Keratinocyte (primary cell): ENCODE measurements at regions not wholly inside any gene's neighbourhood (a gene's known extent, or its start where the extent isn't known, plus 50 kb on each side); places are given as distances from the start of the nearest gene placed in this dataset.
"Not testable (repeated sequence)": the region's sequence is repeated elsewhere in the genome, so short reads cannot be mapped to it uniquely, and the experiment has no call there.

Source experiments
- DNase-seq: peaks from one replicate; pipeline ENCODE4 v3.0.0-alpha.2; 2011; ENCODE audit warnings: low read depth, missing footprints, low spot score
- FAIRE-seq: peaks from 2 replicates; lab custom pipeline; 2011; peaks lifted over from hg19 to GRCh38; lab: Jason Lieb, UNC
- H2AFZ ChIP-seq: 2 replicates; pipeline ENCODE4 v1.6.0; 2012; ENCODE audit warnings: low read length, control low read depth, inconsistent platforms; ENCODE audit not compliant: control insufficient read depth
- H3K27ac ChIP-seq: 2 replicates; pipeline ENCODE4 v1.5.1; 2011; ENCODE audit warnings: low read length; ENCODE audit not compliant: control insufficient read depth, insufficient read depth
- H3K27me3 ChIP-seq: 3 replicates; pipeline ENCODE4 v1.6.0; 2011; ENCODE audit warnings: low read length; ENCODE audit not compliant: control insufficient read depth, insufficient read depth; ENCODE audit errors: extremely low read depth
- H3K36me3 ChIP-seq, 2 experiments: 2 replicates in 1 of 2; 3 replicates in 1 of 2; pipeline ENCODE4 v1.5.1; 2011; ENCODE audit warnings: low read length in 2 of 2, mild to moderate bottlenecking in 1 of 2; ENCODE audit not compliant: control insufficient read depth in 2 of 2, insufficient read depth in 2 of 2; ENCODE audit errors: extremely low read depth in 1 of 2
- H3K4me1 ChIP-seq: 3 replicates; pipeline ENCODE4 v1.5.1; 2011; ENCODE audit warnings: low read length; ENCODE audit not compliant: control insufficient read depth, insufficient read depth; ENCODE audit errors: extremely low read depth
- H3K4me2 ChIP-seq: 3 replicates; pipeline ENCODE4 v1.6.0; 2011; ENCODE audit warnings: low read depth, low read length; ENCODE audit not compliant: control insufficient read depth, insufficient read depth; ENCODE audit errors: extremely low read depth
- H3K4me3 ChIP-seq, 3 experiments: fragments of 200-600 bp in 1 of 3; sonication (generic) in 1 of 3; 2 replicates in 2 of 3; 3 replicates in 1 of 3; pipeline ENCODE4 v1.5.1; 2011 to 2016; ENCODE audit warnings: low read length in 3 of 3, mild to moderate bottlenecking in 3 of 3, control low read depth in 2 of 3, inconsistent platforms in 1 of 3, low read depth in 1 of 3, mixed read lengths in 1 of 3, mixed run types in 1 of 3, moderate library complexity in 1 of 3; ENCODE audit not compliant: control insufficient read depth in 2 of 3, insufficient read depth in 2 of 3; ENCODE audit errors: extremely low read depth in 1 of 3
- H3K79me2 ChIP-seq: 2 replicates; pipeline ENCODE4 v1.6.0; 2012; ENCODE audit warnings: low read length; ENCODE audit not compliant: control insufficient read depth, insufficient read depth
- H3K9ac ChIP-seq: 3 replicates; pipeline ENCODE4 v1.6.0; 2011; ENCODE audit warnings: low read length; ENCODE audit not compliant: control insufficient read depth, insufficient read depth; ENCODE audit errors: extremely low read depth
- H3K9me1 ChIP-seq: 3 replicates; pipeline ENCODE4 v1.6.0; 2011; ENCODE audit warnings: low read length; ENCODE audit not compliant: control insufficient read depth, insufficient read depth; ENCODE audit errors: extremely low read depth
- H3K9me3 ChIP-seq: 2 replicates; pipeline ENCODE4 v1.5.1; 2012; ENCODE audit warnings: low read depth, low read length; ENCODE audit not compliant: control insufficient read depth
- H4K20me1 ChIP-seq: 3 replicates; pipeline ENCODE4 v1.6.0; 2011; ENCODE audit warnings: low read length; ENCODE audit not compliant: control insufficient read depth, insufficient read depth; ENCODE audit errors: extremely low read depth
- dilution Hi-C: fragments of 300-500 bp; cut with MboI; formaldehyde crosslinking; loops from one replicate; pipeline ENCODE4 v1.7.0; 2020; ENCODE audit warnings: low sequenced_read_pairs; ENCODE audit not compliant: extremely low pct_ligation_motif_present

- H4K20me1 ChIP-seq, H3K27me3 ChIP-seq, dilution Hi-C loops, H2AFZ ChIP-seq, H3K4me2 ChIP-seq, H3K9ac ChIP-seq, H3K36me3 ChIP-seq, H3K9me1 ChIP-seq, DNase-seq, H3K27ac ChIP-seq, H3K9me3 ChIP-seq, H3K79me2 ChIP-seq, H3K4me3 ChIP-seq: not testable (repeated sequence)
- FAIRE-seq = peak; percentile 39
- H3K4me1 ChIP-seq = peaks cover 10% of the 10 kb centered on the region
Observed at GRCh38 chr7:55687252-55687651, 115.0 kb upstream of the VOPP1 start.

GRCh38 chr7:55686771-55687170, 114.5 kb upstream of the VOPP1 start:
- DNase-seq, H3K9me1 ChIP-seq, H3K27me3 ChIP-seq, H3K4me2 ChIP-seq, H3K4me3 ChIP-seq, H3K79me2 ChIP-seq, H2AFZ ChIP-seq, FAIRE-seq, dilution Hi-C loops, H3K36me3 ChIP-seq, H3K9ac ChIP-seq, H4K20me1 ChIP-seq, H3K27ac ChIP-seq, H3K9me3 ChIP-seq: not testable (repeated sequence)
- peaks cover 10% of the 10 kb centered on the region for H3K4me1 ChIP-seq

- H4K20me1 ChIP-seq, H3K9me1 ChIP-seq, dilution Hi-C loops: not testable (repeated sequence)
Observed at GRCh38 chr7:55683501-55683900, 111.2 kb upstream of the VOPP1 start.

GRCh38 chr7:55675589-55675988, 103.3 kb upstream of the VOPP1 start:
- H2AFZ ChIP-seq, H3K4me2 ChIP-seq, H3K79me2 ChIP-seq, H3K9ac ChIP-seq, H3K9me1 ChIP-seq, H3K9me3 ChIP-seq, FAIRE-seq, H3K4me3 ChIP-seq, H3K27me3 ChIP-seq, H3K4me1 ChIP-seq, H3K27ac ChIP-seq, dilution Hi-C loops, DNase-seq, H3K36me3 ChIP-seq, H4K20me1 ChIP-seq: not testable (repeated sequence)

More at GRCh38 chr7:55683501-55683900, 111.2 kb upstream of the VOPP1 start:
- H2AFZ ChIP-seq, FAIRE-seq, H3K4me3 ChIP-seq, DNase-seq, H3K27ac ChIP-seq, H3K79me2 ChIP-seq, H3K36me3 ChIP-seq, H3K9ac ChIP-seq, H3K9me3 ChIP-seq, H3K4me1 ChIP-seq, H3K4me2 ChIP-seq, H3K27me3 ChIP-seq: not testable (repeated sequence)

- H3K27me3 ChIP-seq, H3K4me1 ChIP-seq, H3K27ac ChIP-seq, H3K4me2 ChIP-seq, H3K4me3 ChIP-seq, dilution Hi-C loops, H3K9me1 ChIP-seq, H4K20me1 ChIP-seq, H3K9me3 ChIP-seq, H3K79me2 ChIP-seq, H3K9ac ChIP-seq, H2AFZ ChIP-seq, DNase-seq, H3K36me3 ChIP-seq, FAIRE-seq: not testable (repeated sequence)
Observed at GRCh38 chr7:55673525-55673924, 101.2 kb upstream of the VOPP1 start.
